CD4-positive, alpha-beta T cell (primary cell): ENCODE measurements at regions not wholly inside any gene's neighbourhood (a gene's known extent, or its start where the extent isn't known, plus 50 kb on each side); places are given as distances from the start of the nearest gene placed in this dataset.

ENCODE experiments used
- ATAC-seq: fragments of 200-7000 bp; cut with Tn5 transposase; one replicate; pipeline ENCODE4 v1.10.0; 2022; ENCODE audit warnings: mild to moderate bottlenecking; ENCODE audit not compliant: poor library complexity
- CTCF ChIA-PET: fragments of 350-600 bp; sonication (Branson Sonifier 250); formaldehyde crosslinking; loops from one replicate; lab custom pipeline; 2021; ENCODE audit warnings: antibody characterized with exemption, inconsistent platforms; lab: Charles Lee
- POLR2A ChIA-PET: fragments of 350-600 bp; sonication (Branson Sonifier 250); formaldehyde crosslinking; loops from one replicate; lab custom pipeline; 2021; ENCODE audit warnings: antibody characterized with exemption, inconsistent platforms; lab: Charles Lee
- DNase-seq, 14 experiments: peaks; one replicate each; pipeline ENCODE4 v3.0.0-alpha.2; 2013 to 2020; ENCODE audit warnings: mixed read lengths in 2 of 14
- H3K27ac ChIP-seq, 2 donors: one replicate each; pipeline versions ENCODE4 v1.5.1 to v1.7.0; 2013; ENCODE audit warnings: low read length in 2 of 2, low read depth in 1 of 2, mild to moderate bottlenecking in 1 of 2
- H3K27me3 ChIP-seq, 2 experiments: 1 replicate in 1 of 2; 2 replicates in 1 of 2; pipeline versions ENCODE4 v1.6.1 to v1.7.0; 2013; ENCODE audit warnings: low read length in 2 of 2, control low read depth in 1 of 2, mild to moderate bottlenecking in 1 of 2, moderate library complexity in 1 of 2; ENCODE audit not compliant: insufficient read depth in 2 of 2, control insufficient read depth in 1 of 2
- H3K36me3 ChIP-seq: one replicate; pipeline ENCODE4 v1.6.1; 2013; ENCODE audit warnings: low read length, control low read depth; ENCODE audit not compliant: insufficient read depth
- H3K4me1 ChIP-seq: one replicate; pipeline ENCODE4 v1.6.1; 2013; ENCODE audit warnings: low read length, control low read depth; ENCODE audit not compliant: insufficient read depth
- H3K4me3 ChIP-seq: one replicate; pipeline ENCODE4 v1.5.1; 2013; ENCODE audit warnings: mild to moderate bottlenecking, low read length, moderate library complexity
- H3K9me3 ChIP-seq, 2 experiments: 1 replicate in 1 of 2; 2 replicates in 1 of 2; pipeline versions ENCODE4 v1.6.1 to v1.7.0; 2013; ENCODE audit warnings: low read length in 2 of 2, mild to moderate bottlenecking in 2 of 2, control low read depth in 1 of 2, moderate library complexity in 1 of 2; ENCODE audit not compliant: control insufficient read depth in 1 of 2, insufficient read depth in 1 of 2
- H3K27ac Mint-ChIP-seq: one replicate; pipeline ENCODE4 v1.8.0; 2020; ENCODE audit warnings: mixed read lengths
- H3K27me3 Mint-ChIP-seq: one replicate; pipeline ENCODE4 v1.8.0; 2021; ENCODE audit warnings: mixed read lengths
- H3K36me3 Mint-ChIP-seq: one replicate; pipeline ENCODE4 v1.8.0; 2021; ENCODE audit warnings: low read depth, mixed read lengths
- H3K4me1 Mint-ChIP-seq: one replicate; pipeline ENCODE4 v1.8.0; 2021; ENCODE audit warnings: low read depth, mixed read lengths
- H3K4me3 Mint-ChIP-seq: one replicate; pipeline ENCODE4 v1.8.0; 2020; ENCODE audit warnings: mild to moderate bottlenecking, mixed read lengths
- H3K9me3 Mint-ChIP-seq: one replicate; pipeline ENCODE4 v1.8.0; 2020; ENCODE audit warnings: mixed read lengths
- intact Hi-C, 2 experiments: fragments of 100-400 bp; cut with DNase I in 1 of 2; cut with micrococcal nuclease in 1 of 2; formaldehyde crosslinking; loops; one replicate each; pipeline versions ENCODE4 v1.15.1 to v1.9.0; 2023 to 2025; cut with DNase I, micrococcal nuclease
- TF ChIP-seq, protein P1 (sequence below): fragments of 200-600 bp; IDR thresholded peaks from one replicate; pipeline ENCODE4 v1.8.0; 2022; ENCODE audit warnings: antibody characterized with exemption, mild to moderate bottlenecking

DNA sequence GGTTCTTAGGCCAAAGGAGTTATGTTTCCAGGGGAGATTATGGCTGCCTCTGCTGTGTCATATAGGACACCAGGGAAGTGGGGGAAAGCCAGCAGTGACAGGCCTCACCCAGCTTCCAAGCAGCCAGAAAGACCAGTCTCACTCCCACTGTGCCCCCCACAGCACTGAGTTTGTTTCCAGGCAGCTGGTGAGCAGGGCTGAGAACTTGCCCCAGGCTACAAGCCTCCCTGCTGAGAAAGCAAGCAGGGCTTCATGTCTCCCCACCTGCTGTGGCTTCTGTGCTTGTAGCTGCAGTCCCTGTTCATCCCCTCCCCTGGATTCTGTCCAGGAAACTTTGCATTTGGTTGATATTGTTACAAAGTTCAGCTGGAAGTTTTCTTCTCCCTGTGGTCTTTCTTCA, 376.3 kb downstream of the PDCD6IP start:
- ATAC-seq (no peak), DNase-seq (no peak)
- Histone ChIP-seq H3K27ac (no peak overlapping the region), H3K9me3 (no peaks in the 10 kb centered on the region), H3K4me3 (no peak overlapping the region), H3K4me1 (no peaks in the 10 kb centered on the region), H3K27me3 (no peaks in the 10 kb centered on the region), H3K36me3 (no peaks in the 10 kb centered on the region)
- intact Hi-C loops: no loop called here
- Mint-ChIP-seq H3K4me3 (no peak overlapping the region), H3K27ac (no peak overlapping the region), H3K27me3 (peaks cover 4% of the 10 kb centered on the region), H3K36me3 (no peaks in the 10 kb centered on the region), H3K9me3 (no peaks in the 10 kb centered on the region), H3K4me1 (no peaks in the 10 kb centered on the region)
- TF ChIP-seq, protein P1, sequence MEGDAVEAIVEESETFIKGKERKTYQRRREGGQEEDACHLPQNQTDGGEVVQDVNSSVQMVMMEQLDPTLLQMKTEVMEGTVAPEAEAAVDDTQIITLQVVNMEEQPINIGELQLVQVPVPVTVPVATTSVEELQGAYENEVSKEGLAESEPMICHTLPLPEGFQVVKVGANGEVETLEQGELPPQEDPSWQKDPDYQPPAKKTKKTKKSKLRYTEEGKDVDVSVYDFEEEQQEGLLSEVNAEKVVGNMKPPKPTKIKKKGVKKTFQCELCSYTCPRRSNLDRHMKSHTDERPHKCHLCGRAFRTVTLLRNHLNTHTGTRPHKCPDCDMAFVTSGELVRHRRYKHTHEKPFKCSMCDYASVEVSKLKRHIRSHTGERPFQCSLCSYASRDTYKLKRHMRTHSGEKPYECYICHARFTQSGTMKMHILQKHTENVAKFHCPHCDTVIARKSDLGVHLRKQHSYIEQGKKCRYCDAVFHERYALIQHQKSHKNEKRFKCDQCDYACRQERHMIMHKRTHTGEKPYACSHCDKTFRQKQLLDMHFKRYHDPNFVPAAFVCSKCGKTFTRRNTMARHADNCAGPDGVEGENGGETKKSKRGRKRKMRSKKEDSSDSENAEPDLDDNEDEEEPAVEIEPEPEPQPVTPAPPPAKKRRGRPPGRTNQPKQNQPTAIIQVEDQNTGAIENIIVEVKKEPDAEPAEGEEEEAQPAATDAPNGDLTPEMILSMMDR: no peak
- ChIA-PET CTCF (no interaction called here), POLR2A (no interaction called here)

DNA sequence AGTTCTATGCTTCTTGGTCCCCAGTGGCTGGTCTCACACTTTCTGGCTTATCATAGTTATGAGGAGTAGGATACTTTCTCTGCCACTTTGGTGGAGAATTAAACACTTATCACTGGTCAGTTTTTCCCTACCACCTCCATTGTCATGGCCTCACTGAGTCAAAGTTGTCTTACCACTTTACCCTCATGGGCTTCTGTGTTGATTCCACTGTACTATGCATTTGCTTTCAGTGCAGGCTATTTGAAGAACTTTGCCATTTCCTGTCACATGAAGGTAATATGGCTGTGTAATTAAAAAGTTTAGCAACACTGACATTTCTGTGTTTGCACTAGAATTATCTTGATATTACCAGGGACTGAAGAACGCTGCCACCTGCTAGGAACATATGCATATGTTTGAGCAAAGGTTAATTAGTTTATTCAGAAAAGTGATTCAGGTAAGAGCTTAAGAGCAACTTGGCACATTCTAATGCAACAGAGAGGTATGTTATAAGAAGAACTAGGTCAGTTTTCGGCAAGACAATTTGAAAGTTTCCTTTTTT, 377.3 kb downstream of the PDCD6IP start:
- DNase-seq (no peak), ATAC-seq (no peak)
- no peak overlapping the region for H3K27ac ChIP-seq
- H3K27ac Mint-ChIP-seq: no peak overlapping the region
- no peak overlapping the region for H3K4me3 Mint-ChIP-seq
- H3K27me3 Mint-ChIP-seq: peaks cover 4% of the 10 kb centered on the region
- no peaks in the 10 kb centered on the region for H3K36me3 ChIP-seq
- TF ChIP-seq, protein P1: no peak
- ChIA-PET CTCF (no interaction called here), POLR2A (no interaction called here)
- intact Hi-C loops: no loop called here
- H3K4me1 ChIP-seq: no peaks in the 10 kb centered on the region
- H3K4me3 ChIP-seq: no peak overlapping the region
- no peaks in the 10 kb centered on the region for H3K27me3 ChIP-seq
- H3K9me3 Mint-ChIP-seq: no peaks in the 10 kb centered on the region
- no peaks in the 10 kb centered on the region for H3K36me3 Mint-ChIP-seq
- no peaks in the 10 kb centered on the region for H3K4me1 Mint-ChIP-seq
- H3K9me3 ChIP-seq: no peaks in the 10 kb centered on the region

DNA sequence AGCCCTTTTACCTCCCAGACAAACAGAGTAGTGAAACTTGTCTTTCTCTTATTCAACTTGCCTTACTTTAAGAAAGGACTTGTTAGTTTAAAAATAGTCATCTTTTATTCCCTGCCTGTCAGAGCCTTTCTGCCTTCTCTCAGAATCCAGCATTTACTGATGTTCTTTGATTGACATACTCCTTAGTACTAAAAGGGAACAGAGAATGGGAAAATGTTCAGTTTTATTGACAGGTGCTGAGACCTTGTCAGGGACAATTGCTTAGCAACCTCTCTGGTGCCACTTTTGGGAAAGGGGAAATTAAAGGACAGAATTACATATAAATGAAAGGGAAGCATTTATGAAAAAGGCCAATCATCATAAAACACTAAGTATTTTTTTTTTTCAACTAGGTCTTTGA, 378.3 kb downstream of the PDCD6IP start:
- no peaks in the 10 kb centered on the region for H3K9me3 ChIP-seq
- intact Hi-C loops: no loop called here
- POLR2A ChIA-PET: no interaction called here
- no peak overlapping the region for H3K4me3 Mint-ChIP-seq
- ATAC-seq (no peak), DNase-seq (no peak)
- H3K4me3 ChIP-seq: no peak overlapping the region
- no peaks in the 10 kb centered on the region for H3K36me3 Mint-ChIP-seq
- H3K36me3 ChIP-seq: no peaks in the 10 kb centered on the region
- no peak overlapping the region for H3K27ac Mint-ChIP-seq
- peaks cover 4% of the 10 kb centered on the region for H3K27me3 Mint-ChIP-seq
- H3K9me3 Mint-ChIP-seq: no peaks in the 10 kb centered on the region
- no peak overlapping the region for H3K27ac ChIP-seq
- TF ChIP-seq, protein P1: no peak
- no peaks in the 10 kb centered on the region for H3K4me1 Mint-ChIP-seq
- CTCF ChIA-PET: no interaction called here
- no peaks in the 10 kb centered on the region for H3K27me3 ChIP-seq
- H3K4me1 ChIP-seq: no peaks in the 10 kb centered on the region
